Lung (tissue), 11 donors: ENCODE measurements at regions not wholly inside any gene's neighbourhood (a gene's known extent, or its start where the extent isn't known, plus 50 kb on each side); places are given as distances from the start of the nearest gene placed in this dataset.

Experiments used
- ATAC-seq: fragments of 200-7000 bp; cut with Tn5 transposase; one replicate; pipeline ENCODE4 v1.9.1; 2020; ENCODE audit warnings: moderate number of reproducible peaks; ENCODE audit not compliant: insufficient read depth, low FRiP score
- DNase-seq, 3 donors: peaks; one replicate each; pipeline ENCODE4 v3.0.0-alpha.2; 2013 to 2017
- H3K27ac ChIP-seq, 2 donors: one replicate each; pipeline ENCODE4 v1.5.1; 2013; ENCODE audit warnings: mild to moderate bottlenecking in 2 of 2, moderate library complexity in 2 of 2, control low read depth in 1 of 2, inconsistent platforms in 1 of 2, low read depth in 1 of 2, low read length in 1 of 2
- H3K27me3 ChIP-seq, 3 donors: one replicate each; pipeline ENCODE4 v1.5.1; 2013; ENCODE audit warnings: low read length in 2 of 3; ENCODE audit not compliant: control insufficient read depth in 3 of 3, insufficient read depth in 3 of 3
- H3K36me3 ChIP-seq, 4 donors: one replicate each; pipeline ENCODE4 v1.5.1; 2013; ENCODE audit warnings: low read length in 4 of 4, mild to moderate bottlenecking in 1 of 4, moderate library complexity in 1 of 4; ENCODE audit not compliant: control insufficient read depth in 4 of 4, insufficient read depth in 4 of 4
- H3K4me1 ChIP-seq, 5 donors: one replicate each; pipeline ENCODE4 v1.5.1; 2013; ENCODE audit warnings: low read length in 5 of 5, mild to moderate bottlenecking in 2 of 5, moderate library complexity in 1 of 5; ENCODE audit not compliant: control insufficient read depth in 5 of 5, insufficient read depth in 5 of 5
- H3K4me3 ChIP-seq: one replicate; pipeline ENCODE4 v1.5.1; 2013; ENCODE audit warnings: mild to moderate bottlenecking, control low read depth, moderate library complexity
- H3K9ac ChIP-seq, 2 donors: one replicate each; pipeline ENCODE4 v1.5.1; 2013; ENCODE audit warnings: low read length in 2 of 2, control low read depth in 1 of 2; ENCODE audit not compliant: insufficient read depth in 1 of 2
- H3K9me3 ChIP-seq, 4 donors: one replicate each; pipeline ENCODE4 v1.5.1; 2013; ENCODE audit warnings: low read length in 3 of 4, mild to moderate bottlenecking in 1 of 4, moderate library complexity in 1 of 4; ENCODE audit not compliant: control insufficient read depth in 4 of 4, insufficient read depth in 3 of 4
- WGBS, 2 donors: extraction: QIAGEN DNeasy Blood & Tissue Kit; methylation state at CpG; one replicate each; pipeline ENCODE4 v1.1.7; 2013; 5-methylcytosine and 5-hydroxymethylcytosine counted together
- TF ChIP-seq, protein P1 (sequence below): IDR thresholded peaks from 2 replicates; pipeline ENCODE4 v1.5.1; 2012; ENCODE audit warnings: mild to moderate bottlenecking; ENCODE audit errors: control extremely low read depth, extremely low read depth
- donor health status: control.
- donor health status: control.
- donor health status: Bipolar disorder and iron deficiency.
- donor health status: healthy.
- donor health status: DM: yes; HTN: yes; CAD: no.

DNA sequence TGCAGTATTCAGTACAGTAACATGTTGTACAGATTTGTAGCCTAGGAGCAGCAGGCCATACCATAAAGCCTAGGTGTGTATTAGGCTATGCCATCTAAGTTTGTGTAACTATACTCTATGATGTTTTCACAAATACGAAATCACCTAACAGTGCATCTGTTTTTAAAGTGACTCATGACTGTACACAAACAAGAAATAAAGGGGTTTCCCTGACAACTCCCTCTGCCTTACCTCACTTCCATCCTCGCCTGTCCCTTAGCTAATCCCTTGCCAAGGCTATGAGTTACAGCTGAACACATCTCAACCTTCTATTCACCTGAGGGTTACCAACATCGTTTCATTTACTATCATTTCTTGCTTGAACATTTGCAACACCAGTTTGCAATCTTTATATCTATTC is 78.6 kb upstream of the RPRM start:
- Histone ChIP-seq H3K4me3 (no peak overlapping the region), H3K27me3 (no peaks in the 10 kb centered on the region), H3K36me3 (no peaks in the 10 kb centered on the region), H3K4me1 (no peaks in the 10 kb centered on the region), H3K9me3 (no peaks in the 10 kb centered on the region), H3K27ac (no peak overlapping the region), H3K9ac (no peak overlapping the region)
- WGBS, 2 donors: 76 to 88% methylated on average over 3 of the region's 3 CpGs
- TF ChIP-seq, protein P1, sequence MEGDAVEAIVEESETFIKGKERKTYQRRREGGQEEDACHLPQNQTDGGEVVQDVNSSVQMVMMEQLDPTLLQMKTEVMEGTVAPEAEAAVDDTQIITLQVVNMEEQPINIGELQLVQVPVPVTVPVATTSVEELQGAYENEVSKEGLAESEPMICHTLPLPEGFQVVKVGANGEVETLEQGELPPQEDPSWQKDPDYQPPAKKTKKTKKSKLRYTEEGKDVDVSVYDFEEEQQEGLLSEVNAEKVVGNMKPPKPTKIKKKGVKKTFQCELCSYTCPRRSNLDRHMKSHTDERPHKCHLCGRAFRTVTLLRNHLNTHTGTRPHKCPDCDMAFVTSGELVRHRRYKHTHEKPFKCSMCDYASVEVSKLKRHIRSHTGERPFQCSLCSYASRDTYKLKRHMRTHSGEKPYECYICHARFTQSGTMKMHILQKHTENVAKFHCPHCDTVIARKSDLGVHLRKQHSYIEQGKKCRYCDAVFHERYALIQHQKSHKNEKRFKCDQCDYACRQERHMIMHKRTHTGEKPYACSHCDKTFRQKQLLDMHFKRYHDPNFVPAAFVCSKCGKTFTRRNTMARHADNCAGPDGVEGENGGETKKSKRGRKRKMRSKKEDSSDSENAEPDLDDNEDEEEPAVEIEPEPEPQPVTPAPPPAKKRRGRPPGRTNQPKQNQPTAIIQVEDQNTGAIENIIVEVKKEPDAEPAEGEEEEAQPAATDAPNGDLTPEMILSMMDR: no peak
- DNase-seq (no peak), ATAC-seq (no peak)

DNA sequence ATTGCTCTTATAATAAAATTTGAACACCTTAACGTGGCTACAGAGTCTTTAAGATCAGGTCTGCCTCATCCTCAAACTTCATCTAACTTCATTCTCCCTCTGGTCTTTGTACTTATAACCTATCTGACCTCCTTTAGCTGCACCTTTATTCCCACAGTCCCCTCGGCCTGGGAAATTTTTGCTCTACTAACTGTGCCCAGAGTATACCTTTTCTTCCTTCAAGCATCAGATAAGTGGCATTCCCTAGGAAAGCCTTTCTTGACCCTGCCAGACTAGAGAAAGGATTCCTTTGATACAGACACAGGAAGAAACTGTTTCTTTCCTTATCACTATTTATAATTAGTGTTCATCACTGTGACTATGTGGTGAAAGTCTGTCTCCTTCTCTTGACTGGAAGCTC is 79.2 kb upstream of the RPRM start:
- no peaks in the 10 kb centered on the region for H3K36me3 ChIP-seq
- H3K9me3 ChIP-seq: no peaks in the 10 kb centered on the region
- TF ChIP-seq, protein P1: no peak
- H3K27ac ChIP-seq: no peak overlapping the region
- WGBS, 2 donors: 42 to 52% methylated on average over 2 of the region's 2 CpGs
- no peak for ATAC-seq
- no peaks in the 10 kb centered on the region for H3K27me3 ChIP-seq
- DNase-seq: no peak
- H3K9ac ChIP-seq: no peak overlapping the region
- H3K4me3 ChIP-seq: no peak overlapping the region
- H3K4me1 ChIP-seq: no peaks in the 10 kb centered on the region

DNA sequence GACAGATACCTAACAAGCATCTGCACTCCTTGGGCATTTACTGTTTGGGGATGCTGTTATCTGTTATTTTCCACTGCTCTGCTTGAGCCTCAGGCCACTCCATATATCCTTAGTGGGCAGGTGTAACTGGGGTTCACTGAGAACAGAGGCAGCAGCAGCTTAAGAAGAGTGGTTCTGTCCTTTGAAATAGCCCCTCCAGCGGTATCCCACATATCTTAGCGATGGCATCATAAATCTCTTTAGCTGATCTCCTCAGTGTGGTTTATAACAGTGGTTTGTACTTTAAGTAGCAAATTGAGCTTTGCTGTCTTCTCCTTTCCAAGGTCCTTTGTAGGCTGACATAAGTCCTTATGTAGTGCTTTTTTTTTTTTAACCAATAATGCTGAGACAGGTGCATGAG is 79.7 kb upstream of the RPRM start:
- H3K27me3 ChIP-seq: no peaks in the 10 kb centered on the region
- no peak for ATAC-seq
- H3K4me1 ChIP-seq: no peaks in the 10 kb centered on the region
- no peaks in the 10 kb centered on the region for H3K36me3 ChIP-seq
- H3K4me3 ChIP-seq: no peak overlapping the region
- no peaks in the 10 kb centered on the region for H3K9me3 ChIP-seq
- no peak for DNase-seq
- TF ChIP-seq, protein P1: no peak
- H3K9ac ChIP-seq: no peak overlapping the region
- H3K27ac ChIP-seq: no peak overlapping the region
- 80 to 89% methylated on average over 2 of the region's 2 CpGs for WGBS, 2 donors

DNA sequence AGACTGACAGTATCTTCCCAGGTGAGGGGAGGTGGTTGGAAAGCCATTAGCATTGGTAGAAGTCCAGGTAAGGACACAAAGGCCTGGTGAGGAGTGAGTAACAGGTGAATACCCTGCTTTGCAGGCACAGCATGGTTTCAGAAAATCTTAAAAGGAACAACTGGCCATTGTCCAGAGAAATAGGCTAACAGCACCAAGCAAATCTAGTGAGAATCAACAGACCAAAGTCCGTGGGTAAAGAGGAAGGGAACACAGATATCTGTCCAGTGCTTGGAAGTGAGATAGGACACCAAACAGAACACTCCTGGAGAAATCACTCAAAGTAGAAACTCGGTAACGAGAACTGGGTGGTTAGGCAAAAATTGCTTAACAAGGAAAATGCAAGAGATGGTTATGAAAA is 88.8 kb upstream of the RPRM start:
- DNase-seq (no peak), ATAC-seq (no peak)
- 70 to 83% methylated on average over 3 of the region's 3 CpGs for WGBS, 2 donors
- Histone ChIP-seq H3K9ac (no peak overlapping the region), H3K4me1 (no peaks in the 10 kb centered on the region), H3K4me3 (no peak overlapping the region), H3K27ac (no peak overlapping the region), H3K9me3 (peaks cover 0 to 1% (median 0%) of the 10 kb centered on the region in 4 donors), H3K36me3 (no peaks in the 10 kb centered on the region), H3K27me3 (no peaks in the 10 kb centered on the region)
- TF ChIP-seq, protein P1: no peak
